ENCODE measurements at regions not wholly inside any gene's neighbourhood (a gene's known extent, or its start where the extent isn't known, plus 50 kb on each side); places are given as distances from the start of the nearest gene placed in this dataset.
A peak's percentile ranks its signal among the peaks of the same experiment; 100 is the strongest.
"Not testable (repeated sequence)": the region's sequence is repeated elsewhere in the genome, so short reads cannot be mapped to it uniquely, and the experiment has no call there.

- no peak for DNase-seq
Observed at GRCh38 chr10:28869606-28870201, 192.4 kb downstream of the BAMBI start.

- DNase-seq: no peak
Observed at GRCh38 chr10:28871665-28872064, 194.3 kb downstream of the BAMBI start.

GRCh38 chr10:28872587-28873165, 195.4 kb downstream of the BAMBI start:
- DNase-seq: no peak

- no peak for DNase-seq
Observed at GRCh38 chr10:28873540-28873939, 196.2 kb downstream of the BAMBI start.

GRCh38 chr10:28874210-28874609, 196.9 kb downstream of the BAMBI start:
- DNase-seq: no peak

- peak; percentile 63 for DNase-seq
Observed at GRCh38 chr10:28875549-28876081, 198.3 kb downstream of the BAMBI start.

GRCh38 chr10:28878236-28878970, 201.1 kb downstream of the BAMBI start:
- DNase-seq: no peak

- DNase-seq: no peak
Observed at GRCh38 chr10:28879246-28879645, 201.9 kb downstream of the BAMBI start.

GRCh38 chr10:28879875-28880682, 202.8 kb downstream of the BAMBI start:
- peak; percentile 79 for DNase-seq

GRCh38 chr10:28880683-28880950, 203.3 kb downstream of the BAMBI start:
- DNase-seq: no peak

GRCh38 chr10:28881171-28881882, 204.0 kb downstream of the BAMBI start:
- DNase-seq: no peak

GRCh38 chr10:28883741-28884423, 206.6 kb downstream of the BAMBI start:
- no peak for DNase-seq

- no peak for DNase-seq
Observed at GRCh38 chr10:28890121-28890950, 213.0 kb downstream of the BAMBI start.

GRCh38 chr10:28891058-28891713, 213.9 kb downstream of the BAMBI start:
- no peak for DNase-seq

- peak; percentile 86 for DNase-seq
Observed at GRCh38 chr10:28892818-28893547, 215.7 kb downstream of the BAMBI start.

- DNase-seq: no peak
Observed at GRCh38 chr10:28894146-28894545, 216.8 kb downstream of the BAMBI start.

- DNase-seq: not testable (repeated sequence)
Observed at GRCh38 chr10:28895671-28896070, 218.3 kb downstream of the BAMBI start.

GRCh38 chr10:28896791-28897409, 219.6 kb downstream of the BAMBI start:
- not testable (repeated sequence) for DNase-seq
